ENCODE measurements at regions not wholly inside any gene's neighbourhood (a gene's known extent, or its start where the extent isn't known, plus 50 kb on each side); places are given as distances from the start of the nearest gene placed in this dataset.

DNA sequence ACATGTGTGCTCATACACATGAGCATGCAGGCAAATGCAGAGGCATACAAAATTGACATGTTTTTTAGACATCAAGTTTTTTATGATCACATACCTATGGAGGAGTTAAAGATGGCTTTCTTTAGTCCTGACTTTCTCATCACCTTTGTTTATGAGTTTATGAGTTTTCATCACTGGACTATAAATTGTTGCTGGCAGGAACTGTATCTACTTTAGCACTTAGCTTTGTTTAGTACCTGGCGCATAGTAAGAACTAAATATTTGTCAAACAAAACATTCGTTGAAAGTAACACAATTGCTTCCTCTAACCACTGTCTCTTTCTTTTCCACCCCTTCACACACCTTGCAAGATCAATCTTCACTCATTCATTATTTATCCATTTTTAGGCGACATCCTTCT lies 182.6 kb downstream of the SUCNR1 start:
- H3K9me3 Mint-ChIP-seq (ENCODE audit: insufficient read depth), result no peaks in the 10 kb centered on the region
- ChIA-PET CTCF (interaction anchor here (0.7 kb wide), 1 partner anchor 499 kb away, joined by 3 read pairs; no protein-coding TSS in a partner anchor), POLR2A (no interaction called here)
- no peaks in the 10 kb centered on the region for H3K9me3 ChIP-seq (ENCODE audit: control extremely low read depth in 1 of 3, control insufficient read depth in 2 of 3, insufficient read depth in 1 of 3, low read length in 2 of 3)
- H4K20me1 ChIP-seq (ENCODE audit: control insufficient read depth, insufficient read depth, low read length, poor library complexity, severe bottlenecking), result no peaks in the 10 kb centered on the region
- H3K4me3 Mint-ChIP-seq, result no peak overlapping the region
- no peaks in the 10 kb centered on the region for H3K36me3 ChIP-seq (replicated peaks in 1 of 2; ENCODE audit: control extremely low read depth in 1 of 2, control insufficient read depth in 1 of 2, extremely low read depth in 1 of 2, insufficient read depth in 2 of 2, low read length in 1 of 2)
- no peak for TF ChIP-seq EZH2 (IDR thresholded peaks at IDR 0.05; ENCODE audit: borderline replicate concordance, insufficient read depth, low read depth, low read length, poor library complexity, severe bottlenecking)
- H3K27me3 ChIP-seq (replicated peaks in 1 of 4; ENCODE audit: control extremely low read depth in 1 of 4, control insufficient read depth in 3 of 4, insufficient read depth in 4 of 4, low read length in 3 of 4), result no peaks in the 10 kb centered on the region
- peaks cover 3% of the 10 kb centered on the region for H3K27me3 Mint-ChIP-seq
- H3K4me2 ChIP-seq (replicated peaks; ENCODE audit: low read depth, low read length, poor library complexity, severe bottlenecking), result no peak overlapping the region
- no peak for ATAC-seq (ENCODE audit: low read depth)
- H3K27ac Mint-ChIP-seq, result no peak overlapping the region
- no peak overlapping the region for H3K9ac ChIP-seq (ENCODE audit: low read length)
- H3K27ac ChIP-seq (ENCODE audit: low read length in 2 of 2), result no peak overlapping the region
- no peak overlapping the region for H3K4me3 ChIP-seq (ENCODE audit: control extremely low read depth in 1 of 5, extremely low read depth in 1 of 5, insufficient read depth in 1 of 5, low read depth in 2 of 5, low read length in 4 of 5)
- no peaks in the 10 kb centered on the region for H3K4me1 ChIP-seq (ENCODE audit: control insufficient read depth in 2 of 2, insufficient read depth in 2 of 2, low read length in 2 of 2)
- DNase-seq, result no peak
- no peak overlapping the region for H2AFZ ChIP-seq (ENCODE audit: insufficient read depth, low read depth, low read length, poor library complexity, severe bottlenecking)
- intact Hi-C loops (cut with micrococcal nuclease), result no loop called here
- H3K4me1 Mint-ChIP-seq, result no peaks in the 10 kb centered on the region
- H3K79me2 ChIP-seq (ENCODE audit: control insufficient read depth, insufficient read depth, low read length), result no peaks in the 10 kb centered on the region
- WGBS (ENCODE audit: insufficient coverage), result 97% methylated on average over 3 of the region's 3 CpGs

DNA sequence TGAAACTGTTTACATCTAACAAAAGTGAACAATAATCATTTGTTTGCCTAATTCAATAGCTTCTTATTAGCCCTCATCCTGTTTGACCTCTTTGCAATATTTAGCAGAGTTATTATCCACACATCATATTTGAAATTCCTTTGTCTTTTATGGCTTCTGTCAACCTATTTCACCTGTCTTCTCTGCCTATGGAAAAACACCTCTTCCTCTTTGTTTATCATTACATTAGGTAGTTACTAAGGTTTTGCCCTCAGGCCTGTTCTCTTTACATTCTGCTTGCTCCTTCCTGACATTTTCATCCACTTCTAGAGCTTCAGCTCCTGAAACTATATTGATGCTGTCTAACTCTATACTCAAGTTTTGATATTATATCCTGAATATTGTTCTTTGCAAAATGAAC lies 183.0 kb downstream of the SUCNR1 start:
- no peaks in the 10 kb centered on the region for H4K20me1 ChIP-seq (ENCODE audit: control insufficient read depth, insufficient read depth, low read length, poor library complexity, severe bottlenecking)
- Mint-ChIP-seq H3K4me3 (no peak overlapping the region), H3K4me1 (no peaks in the 10 kb centered on the region), H3K9me3 (ENCODE audit: insufficient read depth) (no peaks in the 10 kb centered on the region), H3K27ac (no peak overlapping the region), H3K27me3 (peaks cover 3% of the 10 kb centered on the region)
- ATAC-seq (ENCODE audit: low read depth), result no peak
- POLR2A ChIA-PET, result no interaction called here
- no peaks in the 10 kb centered on the region for H3K4me1 ChIP-seq (ENCODE audit: control insufficient read depth in 2 of 2, insufficient read depth in 2 of 2, low read length in 2 of 2)
- no peak for DNase-seq
- H3K4me3 ChIP-seq (ENCODE audit: control extremely low read depth in 1 of 5, extremely low read depth in 1 of 5, insufficient read depth in 1 of 5, low read depth in 2 of 5, low read length in 4 of 5), result no peak overlapping the region
- CTCF ChIA-PET, result no interaction called here
- TF ChIP-seq EZH2 (IDR thresholded peaks at IDR 0.05; ENCODE audit: borderline replicate concordance, insufficient read depth, low read depth, low read length, poor library complexity, severe bottlenecking), result no peak
- TF ChIP-seq, protein P1, sequence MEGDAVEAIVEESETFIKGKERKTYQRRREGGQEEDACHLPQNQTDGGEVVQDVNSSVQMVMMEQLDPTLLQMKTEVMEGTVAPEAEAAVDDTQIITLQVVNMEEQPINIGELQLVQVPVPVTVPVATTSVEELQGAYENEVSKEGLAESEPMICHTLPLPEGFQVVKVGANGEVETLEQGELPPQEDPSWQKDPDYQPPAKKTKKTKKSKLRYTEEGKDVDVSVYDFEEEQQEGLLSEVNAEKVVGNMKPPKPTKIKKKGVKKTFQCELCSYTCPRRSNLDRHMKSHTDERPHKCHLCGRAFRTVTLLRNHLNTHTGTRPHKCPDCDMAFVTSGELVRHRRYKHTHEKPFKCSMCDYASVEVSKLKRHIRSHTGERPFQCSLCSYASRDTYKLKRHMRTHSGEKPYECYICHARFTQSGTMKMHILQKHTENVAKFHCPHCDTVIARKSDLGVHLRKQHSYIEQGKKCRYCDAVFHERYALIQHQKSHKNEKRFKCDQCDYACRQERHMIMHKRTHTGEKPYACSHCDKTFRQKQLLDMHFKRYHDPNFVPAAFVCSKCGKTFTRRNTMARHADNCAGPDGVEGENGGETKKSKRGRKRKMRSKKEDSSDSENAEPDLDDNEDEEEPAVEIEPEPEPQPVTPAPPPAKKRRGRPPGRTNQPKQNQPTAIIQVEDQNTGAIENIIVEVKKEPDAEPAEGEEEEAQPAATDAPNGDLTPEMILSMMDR (IDR thresholded peaks at IDR 0.05), result no peak
- H3K36me3 ChIP-seq (replicated peaks in 1 of 2; ENCODE audit: control extremely low read depth in 1 of 2, control insufficient read depth in 1 of 2, extremely low read depth in 1 of 2, insufficient read depth in 2 of 2, low read length in 1 of 2), result no peaks in the 10 kb centered on the region
- H3K4me2 ChIP-seq (replicated peaks; ENCODE audit: low read depth, low read length, poor library complexity, severe bottlenecking), result no peak overlapping the region
- no peaks in the 10 kb centered on the region for H3K79me2 ChIP-seq (ENCODE audit: control insufficient read depth, insufficient read depth, low read length)
- H2AFZ ChIP-seq (ENCODE audit: insufficient read depth, low read depth, low read length, poor library complexity, severe bottlenecking), result no peak overlapping the region
- no peaks in the 10 kb centered on the region for H3K27me3 ChIP-seq (replicated peaks in 1 of 4; ENCODE audit: control extremely low read depth in 1 of 4, control insufficient read depth in 3 of 4, insufficient read depth in 4 of 4, low read length in 3 of 4)
- intact Hi-C loops (cut with micrococcal nuclease), result no loop called here
- H3K27ac ChIP-seq (ENCODE audit: low read length in 2 of 2), result no peak overlapping the region
- no peaks in the 10 kb centered on the region for H3K9me3 ChIP-seq (ENCODE audit: control extremely low read depth in 1 of 3, control insufficient read depth in 2 of 3, insufficient read depth in 1 of 3, low read length in 2 of 3)
- H3K9ac ChIP-seq (ENCODE audit: low read length), result no peak overlapping the region

Data from B cell (primary cell).